Thyroid gland (tissue), 4 donors: ENCODE measurements at regions not wholly inside any gene's neighbourhood (a gene's known extent, or its start where the extent isn't known, plus 50 kb on each side); places are given as distances from the start of the nearest gene placed in this dataset.

Experiments used
- DNase-seq, 2 donors: peaks; one replicate each; pipeline ENCODE4 v3.0.0-alpha.2; 2019
- H3K27ac ChIP-seq, 3 donors: fragments of 200-600 bp; sonication (generic); 1 replicate in 2 of 3; 2 replicates in 1 of 3; pipeline ENCODE4 v1.5.1; 2016 to 2019; ENCODE audit warnings: mild to moderate bottlenecking in 1 of 3, moderate library complexity in 1 of 3
- H3K27me3 ChIP-seq: fragments of 200-600 bp; sonication (generic); one replicate; pipeline ENCODE4 v1.5.1; 2019
- H3K36me3 ChIP-seq, 2 donors: fragments of 200-600 bp; sonication (generic); one replicate each; pipeline ENCODE4 v1.5.1; 2016 to 2019
- H3K4me1 ChIP-seq, 2 donors: fragments of 200-600 bp; sonication (generic); one replicate each; pipeline ENCODE4 v1.5.1; 2017 to 2019
- H3K4me3 ChIP-seq, 3 donors: fragments of 200-600 bp; sonication (generic); replicated peaks in 1 of 3; 1 replicate in 2 of 3; 2 replicates in 1 of 3; pipeline ENCODE4 v1.5.1; 2016; ENCODE audit warnings: mild to moderate bottlenecking in 1 of 3
- H3K9me3 ChIP-seq: fragments of 200-600 bp; sonication (generic); one replicate; pipeline ENCODE4 v1.5.1; 2017
- CTCF ChIP-seq, 6 experiments: fragments of 200-600 bp in 3 of 6; fragments of 450-650 bp in 3 of 6; sonication (generic) in 3 of 6; IDR thresholded peaks; one replicate each; pipeline ENCODE4 v1.5.1; 2016 to 2019; ENCODE audit warnings: antibody characterized with exemption in 6 of 6, mild to moderate bottlenecking in 2 of 6, inconsistent platforms in 1 of 6, moderate library complexity in 1 of 6
- POLR2A ChIP-seq, 2 donors: fragments of 450-650 bp; IDR thresholded peaks; one replicate each; pipeline ENCODE4 v1.6.1; 2017; ENCODE audit warnings: antibody characterized with exemption in 2 of 2, mild to moderate bottlenecking in 2 of 2, moderate library complexity in 1 of 2
- WGBS, 2 donors: methylation state at CpG; one replicate each; pipeline ENCODE4 v1.1.5; 2017; 5-methylcytosine and 5-hydroxymethylcytosine counted together
- intact Hi-C: fragments of 100-400 bp; cut with DNase I; formaldehyde crosslinking; loops from one replicate; pipeline ENCODE4 v1.15.1; 2023

- Histone ChIP-seq H3K4me3 (no peak overlapping the region), H3K27ac (no peak overlapping the region), H3K9me3 (no peaks in the 10 kb centered on the region), H3K36me3 (no peaks in the 10 kb centered on the region), H3K27me3 (no peaks in the 10 kb centered on the region), H3K4me1 (no peaks in the 10 kb centered on the region)
- TF ChIP-seq POLR2A (IDR thresholded peaks at IDR 0.05) (no peak), CTCF (IDR thresholded peaks at IDR 0.05) (no peak)
- intact Hi-C loops: no loop called here
- DNase-seq: no peak
- WGBS, 2 donors: 72 to 84% methylated on average over 4 of the region's 4 CpGs
Measured at GRCh38 chr19:27906081-27906480, 1306.9 kb downstream of the UQCRFS1 start.

- Histone ChIP-seq H3K4me1 (no peaks in the 10 kb centered on the region), H3K27ac (no peak overlapping the region), H3K36me3 (no peaks in the 10 kb centered on the region), H3K9me3 (no peaks in the 10 kb centered on the region), H3K4me3 (no peak overlapping the region), H3K27me3 (no peaks in the 10 kb centered on the region)
- intact Hi-C loops: no loop called here
- DNase-seq: no peak
- TF ChIP-seq CTCF (IDR thresholded peaks at IDR 0.05): no peak
- no peak for TF ChIP-seq POLR2A (IDR thresholded peaks at IDR 0.05)
Measured at GRCh38 chr19:27905074-27905473, 1307.9 kb downstream of the UQCRFS1 start.

GRCh38 chr19:27901078-27901477, 1311.9 kb downstream of the UQCRFS1 start:
- Histone ChIP-seq H3K27me3 (no peaks in the 10 kb centered on the region), H3K36me3 (no peaks in the 10 kb centered on the region), H3K9me3 (no peaks in the 10 kb centered on the region), H3K4me3 (no peak overlapping the region), H3K27ac (no peak overlapping the region), H3K4me1 (no peaks in the 10 kb centered on the region)
- no peak for TF ChIP-seq POLR2A (IDR thresholded peaks at IDR 0.05)
- no peak for TF ChIP-seq CTCF (IDR thresholded peaks at IDR 0.05)
- intact Hi-C loops: no loop called here
- WGBS, 2 donors: 87 to 94% methylated on average over 3 of the region's 3 CpGs
- no peak for DNase-seq

- Histone ChIP-seq H3K36me3 (no peaks in the 10 kb centered on the region), H3K4me1 (no peaks in the 10 kb centered on the region), H3K27me3 (no peaks in the 10 kb centered on the region), H3K27ac (no peak overlapping the region), H3K9me3 (no peaks in the 10 kb centered on the region), H3K4me3 (no peak overlapping the region)
- 83% methylated on average over 1 of the region's 1 CpG for WGBS, 2 donors
- DNase-seq: no peak
- TF ChIP-seq CTCF (IDR thresholded peaks at IDR 0.05) (no peak), POLR2A (IDR thresholded peaks at IDR 0.05) (no peak)
- intact Hi-C loops: no loop called here
Measured at GRCh38 chr19:27896091-27896490, 1316.9 kb downstream of the UQCRFS1 start.

- Histone ChIP-seq H3K4me3 (no peak overlapping the region), H3K27me3 (no peaks in the 10 kb centered on the region), H3K27ac (no peak overlapping the region), H3K9me3 (no peaks in the 10 kb centered on the region), H3K36me3 (no peaks in the 10 kb centered on the region), H3K4me1 (no peaks in the 10 kb centered on the region)
- no peak for DNase-seq
- intact Hi-C loops: no loop called here
- 78 to 86% methylated on average over 12 of the region's 12 CpGs for WGBS, 2 donors
- no peak for TF ChIP-seq POLR2A (IDR thresholded peaks at IDR 0.05)
- TF ChIP-seq CTCF (IDR thresholded peaks at IDR 0.05): no peak
Measured at GRCh38 chr19:27894906-27895754, 1317.8 kb downstream of the UQCRFS1 start.
